ENCODE measurements at regions not wholly inside any gene's neighbourhood (a gene's known extent, or its start where the extent isn't known, plus 50 kb on each side); places are given as distances from the start of the nearest gene placed in this dataset.
"Not testable (repeated sequence)": the region's sequence is repeated elsewhere in the genome, so short reads cannot be mapped to it uniquely, and the experiment has no call there.

GRCh38 chr14:99995700-99996356 lies 69.4 kb upstream of the EVL start:
- DNase-seq (ENCODE audit: extremely low spot score), result no peak

GRCh38 chr14:99996951-99997571 lies 68.2 kb upstream of the EVL start:
- Histone ChIP-seq H3K4me1 (no peaks in the 10 kb centered on the region), H3K9me3 (no peaks in the 10 kb centered on the region), H3K36me3 (no peaks in the 10 kb centered on the region), H3K27ac (replicated peaks in 1 of 4) (no peak overlapping the region), H3K27me3 (no peaks in the 10 kb centered on the region), H3K4me3 (no peak overlapping the region)
- TF ChIP-seq POLR2A (IDR thresholded peaks at IDR 0.05; ENCODE audit: low read depth) (no peak), EP300 (IDR thresholded peaks at IDR 0.05) (no peak), CTCF (IDR thresholded peaks at IDR 0.05) (no peak)
- intact Hi-C loops (cut with DNase I), result no loop called here
- no peak for DNase-seq (ENCODE audit: extremely low spot score)
- 91% methylated on average over 5 of the region's 5 CpGs for WGBS

More at GRCh38 chr14:99995700-99996356, 69.4 kb upstream of the EVL start:
- Histone ChIP-seq H3K4me1 (peaks cover 0 to 8% (median 2%) of the 10 kb centered on the region in 4 donors), H3K36me3 (no peaks in the 10 kb centered on the region), H3K27ac (replicated peaks in 1 of 4) (no peak overlapping the region), H3K9me3 (no peaks in the 10 kb centered on the region), H3K4me3 (no peak overlapping the region), H3K27me3 (no peaks in the 10 kb centered on the region)
- no peak for TF ChIP-seq POLR2A (IDR thresholded peaks at IDR 0.05; ENCODE audit: low read depth)
- peak; percentile 55 to 88 (median 60) for TF ChIP-seq CTCF (IDR thresholded peaks at IDR 0.05)
- no peak for TF ChIP-seq POLR2AphosphoS5 (IDR thresholded peaks at IDR 0.05)
- no peak for TF ChIP-seq EP300 (IDR thresholded peaks at IDR 0.05)
- intact Hi-C loops (cut with DNase I), result no loop called here
- WGBS, result 28% methylated on average over 2 of the region's 2 CpGs

GRCh38 chr14:100000398-100000797 lies 64.8 kb upstream of the EVL start:
- H3K36me3 ChIP-seq; H3K4me1 ChIP-seq; H3K27me3 ChIP-seq; H3K27ac ChIP-seq (replicated peaks in 1 of 4); intact Hi-C loops (cut with DNase I); H3K9me3 ChIP-seq; DNase-seq (ENCODE audit: extremely low spot score); H3K4me3 ChIP-seq: not testable (repeated sequence)
- 96% methylated on average over 15 of the region's 15 CpGs for WGBS

GRCh38 chr14:100004392-100004791 lies 60.8 kb upstream of the EVL start:
- intact Hi-C loops (cut with DNase I), result no loop called here
- TF ChIP-seq POLR2A (IDR thresholded peaks at IDR 0.05; ENCODE audit: low read depth), result no peak
- TF ChIP-seq POLR2AphosphoS5 (IDR thresholded peaks at IDR 0.05), result no peak
- TF ChIP-seq EP300 (IDR thresholded peaks at IDR 0.05), result no peak
- no peak for TF ChIP-seq CTCF (IDR thresholded peaks at IDR 0.05)
- Histone ChIP-seq H3K36me3 (no peaks in the 10 kb centered on the region), H3K27ac (replicated peaks in 1 of 4) (no peak overlapping the region), H3K4me3 (no peak overlapping the region), H3K9me3 (no peaks in the 10 kb centered on the region), H3K4me1 (no peaks in the 10 kb centered on the region), H3K27me3 (no peaks in the 10 kb centered on the region)
- no peak for DNase-seq (ENCODE audit: extremely low spot score)
- 93% methylated on average over 1 of the region's 1 CpG for WGBS

- TF ChIP-seq EP300 (IDR thresholded peaks at IDR 0.05), result no peak
- intact Hi-C loops (cut with DNase I), result no loop called here
- H3K9me3 ChIP-seq, result no peaks in the 10 kb centered on the region
- H3K4me3 ChIP-seq, result no peak overlapping the region
- no peaks in the 10 kb centered on the region for H3K36me3 ChIP-seq
- WGBS, result 83% methylated on average over 1 of the region's 1 CpG
- H3K27me3 ChIP-seq, result no peaks in the 10 kb centered on the region
- DNase-seq (ENCODE audit: extremely low spot score), result no peak
- H3K4me1 ChIP-seq, result peaks cover 0 to 7% (median 2%) of the 10 kb centered on the region in 4 donors
- no peak overlapping the region for H3K27ac ChIP-seq (replicated peaks in 1 of 4)
Observed at GRCh38 chr14:100007254-100007653, 58.0 kb upstream of the EVL start.

GRCh38 chr14:100009802-100010201 lies 55.4 kb upstream of the EVL start:
- DNase-seq (ENCODE audit: extremely low spot score); H3K27ac ChIP-seq (replicated peaks in 1 of 4); H3K4me3 ChIP-seq; H3K9me3 ChIP-seq; H3K27me3 ChIP-seq; intact Hi-C loops (cut with DNase I); H3K4me1 ChIP-seq; H3K36me3 ChIP-seq: not testable (repeated sequence)
- WGBS, result 67% methylated on average over 2 of the region's 2 CpGs

All from esophagus muscularis mucosa (tissue), 4 donors.